ENCODE measurements at regions not wholly inside any gene's neighbourhood (a gene's known extent, or its start where the extent isn't known, plus 50 kb on each side); places are given as distances from the start of the nearest gene placed in this dataset.
"Not testable (repeated sequence)": the region's sequence is repeated elsewhere in the genome, so short reads cannot be mapped to it uniquely, and the experiment has no call there.

GRCh38 chr1:242890192-242890741 is 364.8 kb downstream of the CEP170 start:
- Histone ChIP-seq H3K4me1 (no peaks in the 10 kb centered on the region), H3K9me3 (no peaks in the 10 kb centered on the region), H3K4me3 (no peak overlapping the region), H3K27me3 (no peaks in the 10 kb centered on the region), H3K27ac (no peak overlapping the region), H3K36me3 (no peaks in the 10 kb centered on the region)
- TF ChIP-seq CTCF (IDR thresholded peaks at IDR 0.05) (no peak), POLR2A (IDR thresholded peaks at IDR 0.05) (no peak)
- intact Hi-C loops (cut with DNase I; ENCODE audit: low total_unique reads) = no loop called here
- DNase-seq = no peak

- H3K4me1 ChIP-seq = no peaks in the 10 kb centered on the region
- TF ChIP-seq CTCF (IDR thresholded peaks at IDR 0.05) = no peak
- no peak for TF ChIP-seq POLR2A (IDR thresholded peaks at IDR 0.05)
- H3K27me3 ChIP-seq = no peaks in the 10 kb centered on the region
- no peaks in the 10 kb centered on the region for H3K36me3 ChIP-seq
- intact Hi-C loops (cut with DNase I; ENCODE audit: low total_unique reads) = no loop called here
- no peaks in the 10 kb centered on the region for H3K9me3 ChIP-seq
- DNase-seq = no peak
- no peak overlapping the region for H3K27ac ChIP-seq
- H3K4me3 ChIP-seq = no peak overlapping the region
Observed at GRCh38 chr1:242886137-242886536, 361.6 kb upstream of the PLD5 start.

GRCh38 chr1:242880022-242880421 is 355.5 kb upstream of the PLD5 start:
- H3K9me3 ChIP-seq; H3K27me3 ChIP-seq; intact Hi-C loops (cut with DNase I; ENCODE audit: low total_unique reads); H3K36me3 ChIP-seq; H3K4me1 ChIP-seq; H3K27ac ChIP-seq; H3K4me3 ChIP-seq; DNase-seq: not testable (repeated sequence)

- H3K27ac ChIP-seq = no peak overlapping the region
- H3K27me3 ChIP-seq = no peaks in the 10 kb centered on the region
- no peak overlapping the region for H3K4me3 ChIP-seq
- H3K4me1 ChIP-seq = no peaks in the 10 kb centered on the region
- no peak for DNase-seq
- no peaks in the 10 kb centered on the region for H3K36me3 ChIP-seq
- intact Hi-C loops (cut with DNase I; ENCODE audit: low total_unique reads) = no loop called here
- no peaks in the 10 kb centered on the region for H3K9me3 ChIP-seq
- TF ChIP-seq POLR2A (IDR thresholded peaks at IDR 0.05) (no peak), CTCF (IDR thresholded peaks at IDR 0.05) (no peak)
Observed at GRCh38 chr1:242877743-242878142, 353.2 kb upstream of the PLD5 start.

- Histone ChIP-seq H3K27ac (no peak overlapping the region), H3K36me3 (no peaks in the 10 kb centered on the region), H3K9me3 (no peaks in the 10 kb centered on the region), H3K4me3 (no peak overlapping the region), H3K4me1 (no peaks in the 10 kb centered on the region), H3K27me3 (no peaks in the 10 kb centered on the region)
- TF ChIP-seq CTCF (IDR thresholded peaks at IDR 0.05) (no peak), POLR2A (IDR thresholded peaks at IDR 0.05) (no peak)
- intact Hi-C loops (cut with DNase I; ENCODE audit: low total_unique reads) = no loop called here
- DNase-seq = no peak
Observed at GRCh38 chr1:242877229-242877628, 352.7 kb upstream of the PLD5 start.

GRCh38 chr1:242876030-242876429 is 351.5 kb upstream of the PLD5 start:
- no peak for DNase-seq
- intact Hi-C loops (cut with DNase I; ENCODE audit: low total_unique reads) = no loop called here
- Histone ChIP-seq H3K4me1 (no peaks in the 10 kb centered on the region), H3K27ac (no peak overlapping the region), H3K27me3 (no peaks in the 10 kb centered on the region), H3K4me3 (no peak overlapping the region), H3K36me3 (no peaks in the 10 kb centered on the region), H3K9me3 (no peaks in the 10 kb centered on the region)
- TF ChIP-seq CTCF (IDR thresholded peaks at IDR 0.05) (no peak), POLR2A (IDR thresholded peaks at IDR 0.05) (no peak)
